ENCODE measurements at regions not wholly inside any gene's neighbourhood (a gene's known extent, or its start where the extent isn't known, plus 50 kb on each side); places are given as distances from the start of the nearest gene placed in this dataset.

DNA sequence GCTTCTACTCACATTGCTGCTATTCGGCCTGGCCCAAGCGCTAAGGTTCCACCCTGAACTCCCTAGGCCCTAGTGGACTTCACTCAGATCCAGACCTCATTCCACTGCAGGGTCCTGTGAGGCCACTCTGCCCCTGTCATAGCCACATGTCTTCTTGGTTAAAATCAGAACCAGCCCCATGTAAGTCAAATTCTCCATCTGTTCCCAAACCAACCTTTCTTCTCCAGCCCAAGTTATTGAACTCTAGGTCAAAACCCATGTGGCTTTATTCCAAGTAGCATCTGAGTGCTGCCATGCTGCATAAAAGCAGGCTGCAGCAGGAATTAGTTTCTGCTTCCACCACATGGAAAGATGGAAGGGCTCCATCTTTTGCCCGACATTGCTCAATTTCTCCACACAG is 281.2 kb downstream of the SNX13 start:
- Histone ChIP-seq H3K9me3 (no peaks in the 10 kb centered on the region), H3K27me3 (no peaks in the 10 kb centered on the region), H3K4me3 (no peak overlapping the region), H3K4me1 (no peaks in the 10 kb centered on the region), H3K36me3 (ENCODE audit: low read depth, missing control alignments) (no peaks in the 10 kb centered on the region), H3K27ac (no peak overlapping the region)
- intact Hi-C loops (cut with DNase I; ENCODE audit: low total_unique reads) = no loop called here
- TF ChIP-seq POLR2A (IDR thresholded peaks at IDR 0.05) = no peak
- TF ChIP-seq, protein P1, sequence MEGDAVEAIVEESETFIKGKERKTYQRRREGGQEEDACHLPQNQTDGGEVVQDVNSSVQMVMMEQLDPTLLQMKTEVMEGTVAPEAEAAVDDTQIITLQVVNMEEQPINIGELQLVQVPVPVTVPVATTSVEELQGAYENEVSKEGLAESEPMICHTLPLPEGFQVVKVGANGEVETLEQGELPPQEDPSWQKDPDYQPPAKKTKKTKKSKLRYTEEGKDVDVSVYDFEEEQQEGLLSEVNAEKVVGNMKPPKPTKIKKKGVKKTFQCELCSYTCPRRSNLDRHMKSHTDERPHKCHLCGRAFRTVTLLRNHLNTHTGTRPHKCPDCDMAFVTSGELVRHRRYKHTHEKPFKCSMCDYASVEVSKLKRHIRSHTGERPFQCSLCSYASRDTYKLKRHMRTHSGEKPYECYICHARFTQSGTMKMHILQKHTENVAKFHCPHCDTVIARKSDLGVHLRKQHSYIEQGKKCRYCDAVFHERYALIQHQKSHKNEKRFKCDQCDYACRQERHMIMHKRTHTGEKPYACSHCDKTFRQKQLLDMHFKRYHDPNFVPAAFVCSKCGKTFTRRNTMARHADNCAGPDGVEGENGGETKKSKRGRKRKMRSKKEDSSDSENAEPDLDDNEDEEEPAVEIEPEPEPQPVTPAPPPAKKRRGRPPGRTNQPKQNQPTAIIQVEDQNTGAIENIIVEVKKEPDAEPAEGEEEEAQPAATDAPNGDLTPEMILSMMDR (IDR thresholded peaks at IDR 0.05) = no peak
- no peak for DNase-seq
- 96 to 97% methylated on average over 3 of the region's 3 CpGs for WGBS, 2 donors

DNA sequence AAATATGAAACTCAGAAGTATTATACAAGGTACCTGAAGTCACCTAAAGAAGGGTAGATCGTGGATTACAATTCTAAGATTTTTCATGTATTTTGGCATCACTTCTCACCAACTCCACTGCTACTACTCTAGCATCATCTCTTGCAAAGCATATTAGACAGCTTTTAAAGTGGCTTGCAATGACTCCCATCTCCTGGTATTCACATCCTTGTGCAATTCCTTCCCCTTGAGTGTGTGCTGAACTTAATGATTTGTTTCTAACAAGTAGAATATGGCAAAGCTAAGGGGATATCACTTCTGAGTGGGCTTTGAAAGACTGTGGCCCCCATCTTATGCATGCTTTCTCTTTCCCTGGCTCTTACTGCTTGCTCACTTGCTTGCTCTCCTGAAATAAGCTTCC is 280.2 kb downstream of the SNX13 start:
- no peaks in the 10 kb centered on the region for H3K27me3 ChIP-seq
- 81 to 95% methylated on average over 1 of the region's 1 CpG for WGBS, 2 donors
- intact Hi-C loops (cut with DNase I; ENCODE audit: low total_unique reads) = no loop called here
- H3K9me3 ChIP-seq = no peaks in the 10 kb centered on the region
- H3K36me3 ChIP-seq (ENCODE audit: low read depth, missing control alignments) = no peaks in the 10 kb centered on the region
- H3K27ac ChIP-seq = no peak overlapping the region
- no peak overlapping the region for H3K4me3 ChIP-seq
- no peak for DNase-seq
- H3K4me1 ChIP-seq = no peaks in the 10 kb centered on the region
- no peak for TF ChIP-seq POLR2A (IDR thresholded peaks at IDR 0.05)
- TF ChIP-seq, protein P1 (IDR thresholded peaks at IDR 0.05) = no peak

DNA sequence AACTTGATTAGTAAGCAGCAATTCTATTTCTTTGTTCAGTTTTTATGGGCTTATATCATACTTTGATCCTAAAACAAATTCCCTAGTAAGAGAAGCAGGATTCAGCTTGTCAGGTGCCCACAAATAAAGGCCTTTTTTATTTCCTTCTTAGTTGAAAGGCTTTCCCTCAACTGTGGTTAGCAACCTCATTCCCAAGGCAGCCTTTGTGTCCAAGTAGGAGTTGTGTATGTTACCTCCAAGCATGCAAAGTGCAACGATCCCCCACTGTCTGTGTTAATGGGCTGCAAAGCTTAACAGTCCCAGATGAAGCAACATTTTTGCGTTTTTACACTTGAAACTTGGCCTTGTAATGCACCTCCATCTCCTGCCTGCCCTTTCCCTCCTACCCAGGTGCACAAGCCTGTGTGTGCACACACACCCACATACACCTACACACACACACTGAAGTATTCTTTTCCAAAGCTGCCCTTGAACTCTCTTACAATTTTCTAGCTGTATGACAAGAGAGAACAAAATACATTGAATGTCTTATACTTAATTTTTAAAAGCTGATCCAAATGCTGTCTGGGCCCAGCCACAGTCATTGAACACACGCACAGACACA is 278.2 kb downstream of the SNX13 start:
- Histone ChIP-seq H3K9me3 (no peaks in the 10 kb centered on the region), H3K27me3 (no peaks in the 10 kb centered on the region), H3K4me1 (no peaks in the 10 kb centered on the region), H3K36me3 (ENCODE audit: low read depth, missing control alignments) (no peaks in the 10 kb centered on the region), H3K4me3 (no peak overlapping the region), H3K27ac (no peak overlapping the region)
- DNase-seq = no peak
- intact Hi-C loops (cut with DNase I; ENCODE audit: low total_unique reads) = no loop called here
- TF ChIP-seq, protein P1 (IDR thresholded peaks at IDR 0.05) = no peak
- TF ChIP-seq POLR2A (IDR thresholded peaks at IDR 0.05) = no peak
- WGBS, 2 donors = 67 to 71% methylated on average over 3 of the region's 3 CpGs

DNA sequence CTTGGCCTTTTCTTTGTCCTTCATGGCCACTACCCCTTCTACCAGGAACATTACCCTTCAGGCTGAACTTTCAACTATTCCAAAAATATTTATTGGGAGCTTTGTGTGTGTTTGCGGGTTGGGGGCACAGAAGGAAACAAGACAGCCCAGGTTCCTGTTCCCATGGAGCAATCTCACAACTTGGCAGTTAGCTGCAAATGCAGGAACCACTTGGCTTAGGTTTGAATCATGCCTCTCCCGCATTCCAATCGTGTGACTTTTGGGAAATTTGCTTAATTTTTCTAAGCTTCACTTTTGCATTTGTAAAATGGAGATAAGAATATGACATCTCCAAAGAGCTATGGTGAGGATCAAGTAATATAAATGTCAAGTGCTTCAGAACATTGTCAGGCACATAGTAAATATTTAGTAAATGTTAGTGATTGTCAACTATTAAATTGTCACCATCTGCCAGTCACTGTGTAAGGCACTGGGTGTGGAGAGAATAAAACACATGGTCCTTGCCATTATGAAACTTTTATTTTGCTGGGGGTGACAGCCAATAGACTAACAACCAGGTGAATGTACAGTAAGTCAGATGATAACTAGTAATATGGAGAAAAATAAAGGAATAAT is 277.1 kb downstream of the SNX13 start:
- TF ChIP-seq POLR2A (IDR thresholded peaks at IDR 0.05) = no peak
- TF ChIP-seq, protein P1 (IDR thresholded peaks at IDR 0.05) = no peak
- H3K36me3 ChIP-seq (ENCODE audit: low read depth, missing control alignments) = no peaks in the 10 kb centered on the region
- WGBS, 2 donors = 89% methylated on average over 3 of the region's 3 CpGs
- H3K27ac ChIP-seq = no peak overlapping the region
- no peaks in the 10 kb centered on the region for H3K9me3 ChIP-seq
- no peak overlapping the region for H3K4me3 ChIP-seq
- intact Hi-C loops (cut with DNase I; ENCODE audit: low total_unique reads) = no loop called here
- H3K27me3 ChIP-seq = no peaks in the 10 kb centered on the region
- H3K4me1 ChIP-seq = no peaks in the 10 kb centered on the region
- no peak for DNase-seq

DNA sequence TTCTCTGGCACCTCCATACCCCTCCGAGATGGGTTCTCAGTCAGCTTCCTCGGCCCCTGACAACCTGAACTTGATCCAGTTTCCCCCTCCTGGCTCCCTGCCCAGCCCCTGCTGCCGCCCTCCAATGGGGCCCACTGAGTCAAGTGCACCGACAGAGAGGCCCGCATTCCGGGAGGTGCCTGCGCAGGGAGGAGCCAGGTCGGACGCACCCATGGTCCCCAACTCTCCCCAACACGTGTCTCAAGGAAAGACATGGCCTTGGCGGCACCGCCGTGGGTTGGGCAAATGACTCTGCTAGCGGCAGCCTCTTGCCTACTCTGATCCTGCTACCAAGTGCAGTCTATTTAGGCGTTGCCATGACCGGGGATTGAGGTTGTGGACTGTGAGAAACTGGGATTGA is 275.3 kb downstream of the SNX13 start:
- no peak for DNase-seq
- intact Hi-C loops (cut with DNase I; ENCODE audit: low total_unique reads) = no loop called here
- H3K27ac ChIP-seq = no peak overlapping the region
- TF ChIP-seq POLR2A (IDR thresholded peaks at IDR 0.05) = no peak
- TF ChIP-seq, protein P1 (IDR thresholded peaks at IDR 0.05) = no peak
- H3K4me1 ChIP-seq = no peaks in the 10 kb centered on the region
- H3K9me3 ChIP-seq = no peaks in the 10 kb centered on the region
- 52 to 63% methylated on average over 4 to 16 of the region's 16 CpGs for WGBS, 2 donors
- H3K27me3 ChIP-seq = no peaks in the 10 kb centered on the region
- H3K36me3 ChIP-seq (ENCODE audit: low read depth, missing control alignments) = no peaks in the 10 kb centered on the region
- no peak overlapping the region for H3K4me3 ChIP-seq
